T-helper 2 cell treated with Interferon-gamma antibody and Interleukin-4, amounts not matched to agents 5 μg/mL and 100 μg/mL, for 36 hours (primary cell): ENCODE measurements at regions not wholly inside any gene's neighbourhood (a gene's known extent, or its start where the extent isn't known, plus 50 kb on each side); places are given as distances from the start of the nearest gene placed in this dataset.
"Not testable (repeated sequence)": the region's sequence is repeated elsewhere in the genome, so short reads cannot be mapped to it uniquely, and the experiment has no call there.

ENCODE experiments used
- DNase-seq: peaks from one replicate; pipeline ENCODE4 v3.0.0; 2021; ENCODE audit warnings: low spot score
- H3K27ac Mint-ChIP-seq: one replicate; pipeline ENCODE4 v1.8.0; 2021; ENCODE audit warnings: mild to moderate bottlenecking, mixed read lengths
- H3K27me3 Mint-ChIP-seq: one replicate; pipeline ENCODE4 v1.8.0; 2021; ENCODE audit warnings: low read depth, mixed read lengths
- H3K36me3 Mint-ChIP-seq: one replicate; pipeline ENCODE4 v1.8.0; 2021; ENCODE audit warnings: low read depth, mixed read lengths
- H3K4me1 Mint-ChIP-seq: one replicate; pipeline ENCODE4 v1.8.0; 2021; ENCODE audit warnings: low read depth, mixed read lengths
- H3K4me3 Mint-ChIP-seq: one replicate; pipeline ENCODE4 v1.8.0; 2022; ENCODE audit warnings: mild to moderate bottlenecking, moderate library complexity, mixed read lengths
- H3K9me3 Mint-ChIP-seq: one replicate; pipeline ENCODE4 v1.8.0; 2021; ENCODE audit warnings: mixed read lengths

DNA sequence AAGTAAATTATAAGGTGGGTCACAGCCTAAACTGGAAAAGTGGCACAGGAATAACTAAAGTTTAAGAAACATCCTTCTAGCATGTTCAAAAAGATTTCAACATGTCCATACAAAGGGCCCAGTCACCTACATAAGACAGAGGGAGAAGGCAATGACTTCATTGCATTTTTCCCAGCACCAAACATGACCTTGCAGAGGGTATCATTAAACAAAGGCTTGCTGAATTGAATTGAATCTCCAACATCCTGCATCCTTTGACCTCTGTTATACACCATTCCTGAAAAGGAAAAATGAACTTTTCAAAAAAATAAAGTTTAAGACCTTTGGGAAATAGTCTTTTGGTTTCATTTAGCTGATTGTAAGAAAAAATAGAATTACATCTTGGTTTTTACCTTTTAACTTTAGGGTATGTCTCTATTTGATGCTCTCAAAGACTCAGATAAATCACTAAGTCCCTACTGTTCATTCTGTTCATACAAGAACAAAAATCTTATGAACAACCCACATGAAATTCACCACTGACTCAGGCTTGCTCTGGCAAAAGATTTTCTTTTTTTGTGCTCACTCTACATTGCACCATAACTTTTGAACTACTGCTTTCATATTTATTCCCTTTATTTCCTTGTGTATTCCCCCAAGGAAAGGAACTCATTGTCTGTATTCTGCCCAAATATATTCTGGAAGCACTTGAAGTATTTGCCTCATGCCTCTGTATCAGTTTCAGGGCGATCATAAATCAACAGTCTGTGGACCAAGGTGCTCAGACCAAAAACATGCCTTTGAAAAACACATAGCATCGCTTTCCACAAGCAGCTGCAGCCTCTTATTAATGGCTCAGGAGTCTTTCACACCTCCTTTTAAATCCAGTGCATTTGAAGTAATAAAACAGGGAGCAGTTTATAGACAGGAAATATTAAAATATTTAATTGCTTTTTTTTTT is 121.7 kb downstream of the DUSP6 start:
- peaks cover 26% of the 10 kb centered on the region for H3K9me3 Mint-ChIP-seq
- no peak for DNase-seq
- H3K4me3 Mint-ChIP-seq, result no peak overlapping the region
- H3K27ac Mint-ChIP-seq, result no peak overlapping the region
- no peaks in the 10 kb centered on the region for H3K27me3 Mint-ChIP-seq
- H3K36me3 Mint-ChIP-seq, result peaks cover 20% of the 10 kb centered on the region
- H3K4me1 Mint-ChIP-seq, result peaks cover 74% of the 10 kb centered on the region

DNA sequence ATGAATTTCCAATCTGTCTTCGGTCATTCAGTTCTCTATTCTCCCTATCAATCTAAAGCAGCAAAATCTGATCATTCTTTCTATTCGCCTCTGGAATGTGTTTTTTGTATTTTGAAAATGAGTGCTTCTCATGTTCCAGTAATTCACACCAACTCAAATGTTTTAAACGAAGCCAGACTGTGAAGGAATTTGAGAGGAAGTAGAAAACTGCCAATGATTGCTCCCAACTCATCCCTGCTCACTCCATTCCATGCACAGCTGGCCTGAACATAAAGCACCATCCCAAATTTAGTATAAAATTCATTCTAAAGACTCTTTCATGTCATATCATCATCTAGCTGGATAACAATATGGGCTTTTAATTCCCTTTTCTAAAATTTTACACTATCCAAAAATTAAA is 123.8 kb downstream of the DUSP6 start:
- H3K36me3 Mint-ChIP-seq, result peaks cover 23% of the 10 kb centered on the region
- H3K27me3 Mint-ChIP-seq, result no peaks in the 10 kb centered on the region
- H3K4me1 Mint-ChIP-seq, result peaks cover 76% of the 10 kb centered on the region
- peaks cover 22% of the 10 kb centered on the region for H3K9me3 Mint-ChIP-seq
- H3K4me3 Mint-ChIP-seq, result no peak overlapping the region
- no peak overlapping the region for H3K27ac Mint-ChIP-seq
- no peak for DNase-seq

DNA sequence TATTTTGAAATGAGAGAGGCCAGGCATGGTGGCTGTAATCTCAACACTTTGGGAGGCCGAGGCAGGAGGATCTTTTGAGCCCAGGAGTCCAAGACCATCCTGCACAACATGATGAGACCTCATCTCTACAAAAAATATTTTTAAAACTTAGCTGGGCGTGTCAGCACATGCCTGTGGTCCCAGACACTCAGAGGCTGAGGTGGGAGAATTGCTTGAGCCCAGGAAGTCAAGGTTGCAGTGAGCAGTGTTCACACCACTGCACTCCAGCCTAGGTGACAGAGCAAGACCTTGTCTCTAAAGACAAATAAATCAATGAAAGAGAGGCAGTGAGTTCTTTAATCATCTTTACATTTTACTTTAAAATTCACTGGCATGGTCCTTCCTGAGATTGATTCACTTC is 124.5 kb downstream of the DUSP6 start:
- Mint-ChIP-seq H3K4me1 (peaks cover 74% of the 10 kb centered on the region), H3K27ac (peak overlapping the region; percentile 37)

DNA sequence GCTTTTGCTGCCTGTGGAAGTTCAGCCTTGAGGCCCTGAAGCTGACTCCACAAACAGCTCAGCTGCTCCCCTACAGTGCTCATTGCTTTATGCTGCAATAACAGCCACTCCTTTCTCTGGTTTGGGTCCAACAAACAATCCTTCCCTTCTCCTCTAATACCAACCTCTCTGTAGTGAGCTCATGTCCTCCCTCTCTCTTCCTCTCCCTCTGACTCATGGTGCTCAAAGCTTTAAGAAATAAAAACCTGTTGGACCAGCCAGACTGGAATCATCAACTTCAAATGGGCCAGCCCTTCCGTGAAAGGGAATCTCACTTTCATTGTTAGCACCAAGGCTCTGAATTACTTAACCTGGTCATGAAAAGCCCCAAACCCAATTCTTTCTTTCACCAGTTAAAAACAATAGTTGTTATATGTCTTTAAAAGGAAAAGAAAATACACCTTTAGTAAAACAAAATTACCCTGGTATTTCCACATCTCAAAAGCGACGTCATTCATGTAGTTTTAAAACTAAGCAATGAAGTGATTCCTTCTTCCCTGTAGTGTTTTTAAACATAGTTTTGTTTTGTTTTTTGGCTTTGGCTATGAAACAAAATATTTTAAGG is 126.4 kb downstream of the DUSP6 start:
- Mint-ChIP-seq H3K4me3 (peak overlapping the region; percentile 77), H3K27ac (peak overlapping the region; percentile 97), H3K36me3 (peaks cover 18% of the 10 kb centered on the region), H3K4me1 (peaks cover 67% of the 10 kb centered on the region), H3K9me3 (peaks cover 7% of the 10 kb centered on the region), H3K27me3 (no peaks in the 10 kb centered on the region)
- DNase-seq, result peak; percentile 60

More for the DNA sequence above, 124.5 kb downstream of the DUSP6 start:
- Mint-ChIP-seq H3K36me3 (peaks cover 22% of the 10 kb centered on the region), H3K9me3 (peaks cover 17% of the 10 kb centered on the region), H3K4me3 (peak overlapping the region; percentile 19), H3K27me3 (no peaks in the 10 kb centered on the region)
- DNase-seq, result no peak

DNA sequence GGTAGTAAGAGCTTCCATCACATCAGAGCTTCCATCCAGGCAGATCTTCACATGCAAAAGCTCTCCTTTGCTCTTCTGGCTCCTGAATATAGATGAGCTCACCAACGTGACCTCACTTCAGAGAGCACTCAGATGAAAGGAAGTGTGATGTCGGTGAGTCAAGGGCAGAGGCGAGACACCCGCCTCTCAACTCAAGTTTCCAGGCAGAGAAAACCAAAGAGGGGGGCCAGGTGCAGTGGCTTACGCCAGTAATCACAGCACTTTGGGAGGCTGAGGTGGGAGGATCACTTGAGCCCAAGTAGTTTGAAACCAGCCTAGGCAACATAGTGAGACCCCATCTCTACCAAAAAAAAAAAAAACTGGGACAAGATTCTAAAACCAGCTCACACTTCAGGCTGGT is 126.9 kb downstream of the DUSP6 start:
- Mint-ChIP-seq H3K36me3 (peaks cover 21% of the 10 kb centered on the region), H3K27ac (peak overlapping the region; percentile 97), H3K9me3 (peaks cover 13% of the 10 kb centered on the region), H3K4me3 (peak overlapping the region; percentile 77), H3K4me1 (peaks cover 66% of the 10 kb centered on the region), H3K27me3 (no peaks in the 10 kb centered on the region)
- peak; percentile 86 for DNase-seq

DNA sequence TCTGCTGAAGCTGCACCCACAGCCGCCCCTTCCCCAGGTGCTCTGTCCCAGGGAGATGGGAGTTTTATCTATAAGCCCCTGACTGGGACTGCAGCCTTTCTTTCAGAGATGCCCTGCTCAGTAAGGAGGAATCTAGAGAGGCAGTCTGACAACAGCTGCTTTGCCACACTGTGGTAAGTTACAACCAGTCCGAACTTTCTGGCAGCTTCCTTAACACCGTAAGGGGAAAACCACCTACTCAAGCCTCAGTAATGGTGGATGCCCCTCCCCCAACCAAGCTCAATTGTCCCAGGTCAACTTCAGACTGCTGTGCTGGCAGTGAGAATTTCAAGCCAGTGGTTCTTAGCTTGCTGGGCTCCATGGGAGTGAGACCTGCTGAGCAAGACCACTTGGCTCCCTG is 129.7 kb downstream of the DUSP6 start:
- not testable (repeated sequence) for DNase-seq, H3K27me3 Mint-ChIP-seq
- Mint-ChIP-seq H3K4me3 (peak overlapping the region; percentile 6), H3K4me1 (peaks cover 51% of the 10 kb centered on the region), H3K27ac (peak overlapping the region; percentile 39), H3K36me3 (peaks cover 31% of the 10 kb centered on the region), H3K9me3 (peaks cover 27% of the 10 kb centered on the region)

DNA sequence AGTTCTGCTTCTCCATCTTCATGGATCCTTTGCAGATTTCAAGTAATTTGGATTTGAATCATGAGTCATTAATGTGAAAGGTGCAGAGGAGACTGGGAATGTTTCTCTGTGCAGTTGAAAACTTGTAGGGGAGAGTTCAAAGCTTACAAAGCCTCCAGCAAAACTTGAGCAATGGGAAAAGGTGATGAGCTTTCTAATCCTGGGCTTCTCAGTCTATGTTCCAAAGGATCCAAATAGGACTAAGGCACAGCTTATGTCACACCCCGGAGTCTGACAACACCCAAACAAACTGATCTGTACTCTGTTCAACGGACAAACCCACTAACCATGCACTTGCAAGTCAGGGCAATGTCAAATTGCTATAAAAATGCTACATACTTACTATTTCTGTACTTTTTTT is 134.8 kb downstream of the DUSP6 start:
- no peak overlapping the region for H3K4me3 Mint-ChIP-seq
- peaks cover 21% of the 10 kb centered on the region for H3K9me3 Mint-ChIP-seq
- peaks cover 20% of the 10 kb centered on the region for H3K36me3 Mint-ChIP-seq
- peaks cover 32% of the 10 kb centered on the region for H3K4me1 Mint-ChIP-seq
- no peak overlapping the region for H3K27ac Mint-ChIP-seq
- no peaks in the 10 kb centered on the region for H3K27me3 Mint-ChIP-seq
- no peak for DNase-seq

DNA sequence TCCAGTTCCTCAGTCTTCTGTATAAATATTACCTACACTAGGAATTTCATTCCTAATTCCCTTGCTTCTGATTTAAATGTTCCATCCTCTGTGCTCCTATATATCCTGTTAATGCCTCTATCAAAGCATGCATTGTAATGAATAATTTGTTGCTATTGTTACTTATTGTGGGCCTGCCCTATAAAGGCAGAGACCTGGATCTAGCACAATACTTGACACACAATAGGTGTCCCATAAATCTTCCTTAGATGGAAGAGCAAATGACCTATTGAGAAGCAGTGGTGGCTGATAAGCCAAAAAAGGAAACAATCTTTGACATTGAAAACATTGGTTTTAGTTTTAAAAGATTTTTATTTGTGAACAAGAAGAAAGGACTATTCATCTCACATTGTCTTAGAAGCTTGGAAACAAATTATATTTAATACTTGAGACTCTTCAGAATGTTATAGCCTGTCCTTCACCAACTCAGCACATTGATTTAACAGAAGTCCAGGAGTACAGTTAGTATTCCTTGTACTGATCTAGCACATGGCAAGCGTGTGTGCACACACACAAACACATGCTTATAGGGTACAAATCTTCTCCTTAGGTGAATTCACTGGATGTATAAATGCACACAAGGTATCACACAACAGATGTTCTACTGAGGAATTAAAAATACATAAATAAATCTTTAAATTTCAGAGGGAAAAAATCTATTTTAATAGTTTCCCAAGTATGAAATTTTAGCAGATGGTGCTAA is 135.9 kb downstream of the DUSP6 start:
- Mint-ChIP-seq H3K4me1 (peaks cover 32% of the 10 kb centered on the region), H3K36me3 (peaks cover 15% of the 10 kb centered on the region), H3K4me3 (no peak overlapping the region), H3K27ac (no peak overlapping the region), H3K9me3 (peaks cover 21% of the 10 kb centered on the region), H3K27me3 (no peaks in the 10 kb centered on the region)
- DNase-seq, result no peak

DNA sequence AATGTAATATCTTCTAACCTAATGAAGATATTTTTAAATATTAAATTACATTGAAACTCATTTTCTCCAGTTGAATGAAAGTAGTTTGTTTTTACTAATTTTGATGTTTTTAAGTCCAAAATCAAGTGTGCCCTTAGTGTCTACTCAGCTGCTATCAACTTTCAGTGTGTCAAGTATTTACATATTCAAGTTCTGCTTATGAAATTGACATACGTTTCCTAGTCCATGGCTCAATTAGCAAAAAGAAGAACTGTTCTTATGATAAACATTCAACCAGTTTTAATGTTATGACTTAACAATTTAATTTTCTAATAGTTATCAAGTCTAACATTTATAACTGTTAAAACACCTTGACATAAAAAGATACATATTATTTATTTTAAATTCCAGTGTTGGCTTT is 137.1 kb downstream of the DUSP6 start:
- Mint-ChIP-seq H3K36me3 (peaks cover 9% of the 10 kb centered on the region), H3K4me1 (peaks cover 34% of the 10 kb centered on the region), H3K27me3 (no peaks in the 10 kb centered on the region), H3K4me3 (no peak overlapping the region), H3K27ac (no peak overlapping the region), H3K9me3 (peaks cover 14% of the 10 kb centered on the region)
- DNase-seq, result no peak

DNA sequence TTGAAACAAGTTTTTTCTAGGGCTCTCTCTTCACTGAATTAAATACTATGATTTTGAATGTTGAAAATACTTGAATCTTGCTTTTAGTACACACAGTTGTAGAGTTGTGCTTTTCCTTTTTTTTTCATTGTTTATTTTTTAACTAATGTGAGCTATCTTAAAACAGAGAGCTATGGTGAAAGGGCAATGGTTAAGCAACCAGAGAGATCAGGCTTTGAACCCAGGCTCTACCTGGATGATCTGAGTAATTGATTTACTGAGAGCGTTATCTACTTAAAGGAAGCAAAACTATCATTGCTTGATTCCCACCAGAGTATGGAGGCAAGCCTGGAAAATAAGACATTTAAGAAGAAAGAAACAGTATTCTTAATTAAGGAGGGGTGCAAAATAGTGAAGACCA is 138.6 kb downstream of the DUSP6 start:
- Mint-ChIP-seq H3K36me3 (peaks cover 2% of the 10 kb centered on the region), H3K4me1 (peaks cover 40% of the 10 kb centered on the region), H3K27ac (no peak overlapping the region), H3K9me3 (peaks cover 3% of the 10 kb centered on the region), H3K4me3 (no peak overlapping the region), H3K27me3 (no peaks in the 10 kb centered on the region)
- DNase-seq, result no peak

DNA sequence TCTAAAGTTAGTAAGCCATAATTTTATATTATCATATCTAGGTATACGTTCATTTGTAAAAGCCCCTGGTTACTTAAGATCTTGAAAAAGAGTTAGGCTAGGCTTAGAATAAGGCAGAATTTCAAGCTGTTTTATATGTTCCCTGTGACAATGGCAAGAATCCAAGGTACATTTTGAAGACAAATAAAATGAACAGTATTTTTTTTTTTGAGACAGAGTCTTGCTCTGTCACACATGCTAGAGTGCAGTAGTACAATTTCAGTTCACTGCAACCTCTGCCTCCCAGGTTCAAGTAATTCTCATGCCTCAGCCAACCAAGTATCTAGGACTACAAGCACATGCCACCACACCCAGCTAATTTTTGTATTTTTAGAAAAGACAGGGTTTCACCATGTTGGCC is 139.2 kb downstream of the DUSP6 start:
- Mint-ChIP-seq H3K27ac (no peak overlapping the region), H3K4me3 (no peak overlapping the region), H3K27me3 (no peaks in the 10 kb centered on the region), H3K4me1 (peaks cover 45% of the 10 kb centered on the region), H3K36me3 (no peaks in the 10 kb centered on the region), H3K9me3 (no peaks in the 10 kb centered on the region)
- DNase-seq, result no peak

DNA sequence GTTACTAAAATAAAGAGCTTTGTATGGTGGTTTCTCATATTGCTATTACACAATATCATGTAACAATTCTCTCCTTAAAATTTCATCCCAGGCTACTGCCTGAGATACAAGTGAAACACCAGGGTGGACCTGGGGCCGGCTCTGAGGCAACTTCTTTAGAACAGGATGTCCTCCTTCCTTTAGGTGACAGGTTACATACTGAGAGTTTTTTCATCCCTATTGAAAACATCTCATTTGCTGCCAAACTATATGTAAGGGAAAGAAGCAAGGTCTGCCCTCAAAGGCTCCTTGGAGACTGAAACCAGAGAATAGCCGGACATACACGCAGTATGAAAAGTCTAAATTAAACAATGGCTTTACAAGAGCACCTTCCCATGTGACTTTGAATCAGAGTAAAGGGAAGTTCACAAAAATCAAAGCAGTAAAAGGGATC is 139.9 kb downstream of the DUSP6 start:
- Mint-ChIP-seq H3K9me3 (no peaks in the 10 kb centered on the region), H3K4me3 (no peak overlapping the region), H3K27ac (no peak overlapping the region), H3K4me1 (peaks cover 46% of the 10 kb centered on the region), H3K27me3 (no peaks in the 10 kb centered on the region), H3K36me3 (no peaks in the 10 kb centered on the region)
- DNase-seq, result no peak

DNA sequence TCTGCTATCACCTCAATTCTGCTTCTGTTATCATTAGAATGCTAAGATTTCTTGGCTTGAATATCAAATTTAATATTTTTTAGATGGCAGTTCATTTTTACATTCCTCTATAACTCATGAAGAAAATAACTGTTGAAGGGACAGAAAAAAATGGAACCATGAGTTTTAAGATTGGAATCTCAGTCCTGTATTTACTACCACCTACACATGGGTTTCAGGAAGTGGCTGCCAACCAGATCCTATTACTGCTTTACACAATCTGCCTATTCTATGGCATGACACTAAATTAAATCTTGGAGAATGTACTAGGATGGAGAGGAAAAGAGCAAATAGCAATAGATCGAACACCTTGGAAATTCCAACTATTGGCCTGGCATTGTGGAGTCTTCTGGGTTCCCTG is 140.8 kb downstream of the DUSP6 start:
- Mint-ChIP-seq H3K27ac (no peak overlapping the region), H3K4me3 (no peak overlapping the region), H3K36me3 (peaks cover under 1% of the 10 kb centered on the region), H3K9me3 (no peaks in the 10 kb centered on the region), H3K27me3 (no peaks in the 10 kb centered on the region), H3K4me1 (peaks cover 44% of the 10 kb centered on the region)
- no peak for DNase-seq

DNA sequence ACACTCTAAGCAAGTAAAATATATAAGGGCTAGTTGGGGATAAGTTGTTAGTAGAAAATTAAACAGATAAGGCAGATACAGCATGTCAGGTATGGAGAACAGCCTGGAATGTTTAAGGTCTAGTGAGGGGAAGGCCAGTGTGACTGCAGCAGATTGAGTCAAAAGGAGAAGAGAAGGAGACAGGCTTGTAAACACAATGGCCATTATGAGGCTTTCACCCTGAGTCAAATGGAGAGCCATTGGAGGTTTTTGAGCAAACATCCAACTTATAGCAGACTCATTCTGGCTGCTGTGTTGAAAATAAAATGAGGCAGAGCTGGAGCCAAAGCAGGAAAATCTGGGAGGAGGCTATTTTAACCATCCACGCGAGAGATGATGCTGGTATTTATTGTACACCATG is 142.0 kb downstream of the DUSP6 start:
- Mint-ChIP-seq H3K9me3 (no peaks in the 10 kb centered on the region), H3K36me3 (peaks cover 2% of the 10 kb centered on the region), H3K4me1 (peaks cover 48% of the 10 kb centered on the region), H3K4me3 (no peak overlapping the region), H3K27ac (no peak overlapping the region), H3K27me3 (no peaks in the 10 kb centered on the region)
- peak; percentile 17 for DNase-seq
